T-helper 9 cell (primary cell): ENCODE measurements at regions not wholly inside any gene's neighbourhood (a gene's known extent, or its start where the extent isn't known, plus 50 kb on each side); places are given as distances from the start of the nearest gene placed in this dataset.
"Not testable (repeated sequence)": the region's sequence is repeated elsewhere in the genome, so short reads cannot be mapped to it uniquely, and the experiment has no call there.

ENCODE experiments used
- DNase-seq: peaks from one replicate; pipeline ENCODE4 v3.0.0-alpha.2; 2020

DNA sequence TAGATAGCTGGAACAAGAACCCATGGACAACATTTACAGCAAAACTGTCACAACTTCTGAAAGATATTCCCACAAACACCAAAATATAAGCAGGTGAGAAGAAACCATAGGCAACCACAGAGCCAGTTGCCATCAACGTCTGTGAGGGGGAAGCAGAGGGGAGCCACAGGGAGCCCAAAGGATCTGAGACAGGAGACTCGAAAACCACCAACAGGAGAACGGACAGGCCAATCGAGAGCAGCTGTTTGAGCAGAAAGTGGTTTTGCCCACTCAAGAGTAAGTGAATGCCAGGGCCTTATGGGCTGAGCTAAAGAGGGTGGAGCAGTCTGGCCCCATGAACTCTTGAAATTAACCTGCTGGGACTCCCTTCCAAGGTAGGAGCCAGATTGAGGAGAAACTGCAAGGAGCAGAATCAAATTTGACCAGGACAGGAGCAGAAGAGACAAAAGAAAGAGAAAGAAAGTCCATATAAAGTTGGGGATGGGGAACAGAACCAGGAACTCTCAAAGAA lies 195.4 kb downstream of the ANKRD60 start:
- no peak for DNase-seq

GRCh38 chr20:58032599-58032998 lies 195.9 kb downstream of the ANKRD60 start:
- no peak for DNase-seq

DNA sequence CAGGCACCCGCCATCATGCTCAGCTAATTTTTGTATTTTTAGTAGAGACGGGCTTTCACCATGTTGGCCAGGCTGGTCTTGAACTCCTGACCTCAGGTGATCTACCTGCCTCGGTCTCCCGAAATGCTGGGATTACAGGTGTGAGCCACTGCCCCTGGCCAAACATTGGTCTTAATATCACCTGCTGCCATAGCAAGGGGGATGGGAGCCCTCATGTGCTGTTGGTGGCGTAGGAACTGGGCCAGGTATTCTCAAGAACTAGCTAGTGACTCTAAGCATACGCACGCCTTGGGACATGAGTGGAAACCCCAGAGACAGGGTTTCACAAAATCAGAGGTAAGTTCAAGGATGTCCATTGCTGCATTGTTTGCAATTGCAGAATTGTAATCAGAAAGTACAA lies 197.1 kb downstream of the ANKRD60 start:
- DNase-seq, result not testable (repeated sequence)

DNA sequence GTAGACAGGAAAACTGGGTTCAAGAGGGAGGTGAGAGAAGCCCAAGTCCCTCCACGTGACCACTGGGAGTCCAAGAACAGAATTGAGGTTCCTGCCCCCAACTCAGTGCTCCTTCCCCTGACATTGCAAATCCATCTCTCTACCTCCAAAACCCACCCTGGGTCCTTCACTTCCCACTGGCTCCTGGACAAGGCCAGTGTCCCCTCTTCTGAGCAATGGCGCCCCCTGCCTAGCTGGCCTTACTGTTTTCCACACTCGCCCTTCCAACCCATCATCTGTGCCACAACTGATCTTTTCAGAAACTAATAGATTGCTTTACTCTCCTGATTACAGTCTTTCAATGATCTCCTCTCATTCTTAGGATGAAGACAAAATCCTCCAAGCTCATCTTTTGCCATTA lies 200.3 kb downstream of the ANKRD60 start:
- no peak for DNase-seq

DNA sequence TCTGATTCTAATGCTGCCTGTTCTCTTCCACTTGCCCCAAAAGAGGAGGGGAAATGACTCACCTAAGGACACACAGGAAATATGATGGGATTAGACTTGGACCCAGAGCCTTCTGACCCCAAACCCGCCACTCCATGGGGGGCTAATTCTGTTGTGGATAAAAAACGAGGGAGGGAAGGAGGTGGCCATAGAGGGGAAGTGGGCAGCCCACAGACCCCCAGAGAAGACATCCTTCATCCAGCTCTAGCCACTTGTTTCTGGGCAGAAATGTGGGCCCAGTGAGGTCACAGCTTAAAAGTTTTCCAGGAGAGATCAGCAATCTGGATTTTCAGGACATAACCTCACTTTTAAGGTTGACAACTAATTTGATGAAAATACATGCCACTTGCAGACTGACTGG lies 202.1 kb downstream of the ANKRD60 start:
- no peak for DNase-seq

- DNase-seq, result no peak
Measured at GRCh38 chr20:58025233-58025632, 203.2 kb downstream of the ANKRD60 start.

- no peak for DNase-seq
Measured at GRCh38 chr20:58024241-58024721, 204.2 kb downstream of the ANKRD60 start.

DNA sequence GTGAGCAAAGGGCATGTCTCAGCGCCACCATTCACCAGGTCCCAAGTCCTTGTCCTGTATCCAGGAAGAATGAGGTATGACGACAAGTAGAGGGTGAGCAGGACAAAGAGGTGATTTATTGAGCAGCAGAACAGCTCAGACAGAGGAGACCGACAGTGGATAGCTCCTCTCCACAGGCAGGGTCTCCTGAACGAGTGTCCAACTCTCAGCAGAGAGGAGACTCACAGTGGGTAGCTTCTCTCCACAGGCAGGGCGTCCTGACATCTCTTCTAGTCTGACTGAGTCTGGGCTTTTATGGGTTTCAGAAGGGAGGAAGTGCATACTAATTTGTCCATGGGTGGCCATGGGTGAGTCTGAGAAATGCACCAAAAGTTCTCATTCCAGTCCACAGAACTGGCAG lies 204.7 kb downstream of the ANKRD60 start:
- DNase-seq, result no peak

- DNase-seq, result no peak
Measured at GRCh38 chr20:58023346-58023745, 205.1 kb downstream of the ANKRD60 start.

DNA sequence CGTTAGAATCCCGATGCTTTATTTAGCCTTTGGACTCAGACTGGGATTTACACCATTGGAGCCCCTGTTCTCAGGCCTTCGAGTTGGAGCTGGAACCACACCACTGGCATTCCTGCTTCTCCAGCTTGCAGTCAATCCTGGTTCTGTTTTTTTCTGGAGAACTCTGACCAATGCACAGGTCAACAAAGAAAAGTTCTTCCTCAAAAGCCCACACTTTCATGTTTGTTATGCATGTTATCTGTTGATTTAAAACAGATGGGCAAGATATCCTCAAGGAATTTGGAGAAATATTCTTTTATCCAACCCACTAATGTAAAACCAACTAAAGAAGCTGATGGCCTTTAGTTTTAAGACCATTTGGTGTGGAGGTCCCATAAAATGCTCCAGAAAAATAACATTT lies 205.7 kb downstream of the ANKRD60 start:
- no peak for DNase-seq

DNA sequence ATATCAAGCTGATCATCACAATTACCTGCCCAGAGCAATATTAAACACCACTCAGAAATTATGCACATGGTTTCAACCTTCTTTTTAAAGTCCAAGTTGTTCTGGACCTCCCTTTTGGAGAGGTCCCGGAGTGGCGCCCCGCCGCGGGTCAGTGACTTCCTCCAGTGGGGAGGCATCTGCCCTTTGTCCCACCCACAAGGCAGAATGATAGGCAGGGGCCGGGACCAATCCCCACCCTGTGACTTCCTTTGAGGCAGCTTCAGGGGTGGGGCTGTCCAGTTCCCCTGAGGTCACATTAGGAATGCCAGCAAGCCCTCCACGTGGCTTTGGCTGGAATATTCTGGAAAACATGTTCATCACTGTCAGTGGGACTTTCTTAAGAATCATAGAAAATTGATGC lies 207.0 kb downstream of the ANKRD60 start:
- no peak for DNase-seq

- no peak for DNase-seq
Measured at GRCh38 chr20:58020656-58021454, 207.6 kb downstream of the ANKRD60 start.

DNA sequence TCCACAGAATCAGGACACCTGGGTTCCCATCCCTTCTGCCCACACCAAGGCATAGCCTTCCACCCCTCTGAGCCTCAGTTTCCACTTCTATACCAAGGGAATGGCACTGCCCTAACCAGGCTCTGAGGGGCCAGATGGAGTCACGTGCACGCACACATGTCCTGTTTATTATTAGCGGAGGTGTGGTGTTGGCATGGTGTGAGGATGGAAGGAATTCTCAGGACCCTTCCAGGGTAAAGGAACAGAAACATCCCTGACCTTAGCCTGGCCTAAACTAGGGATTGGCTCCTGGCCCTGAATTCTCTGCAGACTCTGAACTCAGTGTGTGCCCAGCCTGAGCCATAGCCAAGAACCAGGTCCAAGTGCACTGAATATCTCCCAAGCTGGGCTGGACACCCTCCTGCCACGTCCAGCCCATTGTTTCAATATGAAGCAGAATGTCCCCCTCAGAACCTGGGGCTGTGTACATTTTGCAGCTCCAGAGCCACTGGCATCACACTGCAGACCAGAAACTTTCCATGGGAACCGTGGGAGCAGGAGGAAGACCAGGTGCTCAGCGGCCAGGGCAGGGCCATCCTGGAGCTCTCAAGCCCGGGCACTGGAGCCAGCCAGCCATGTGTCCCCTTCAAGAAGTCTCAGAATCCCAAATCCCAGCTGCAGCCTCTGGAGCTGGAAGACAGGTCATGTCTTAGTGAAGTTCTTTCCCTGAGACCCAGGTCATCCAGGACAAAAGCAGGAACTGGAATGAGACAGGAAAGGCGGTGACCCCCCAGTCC lies 208.4 kb downstream of the ANKRD60 start:
- no peak for DNase-seq

DNA sequence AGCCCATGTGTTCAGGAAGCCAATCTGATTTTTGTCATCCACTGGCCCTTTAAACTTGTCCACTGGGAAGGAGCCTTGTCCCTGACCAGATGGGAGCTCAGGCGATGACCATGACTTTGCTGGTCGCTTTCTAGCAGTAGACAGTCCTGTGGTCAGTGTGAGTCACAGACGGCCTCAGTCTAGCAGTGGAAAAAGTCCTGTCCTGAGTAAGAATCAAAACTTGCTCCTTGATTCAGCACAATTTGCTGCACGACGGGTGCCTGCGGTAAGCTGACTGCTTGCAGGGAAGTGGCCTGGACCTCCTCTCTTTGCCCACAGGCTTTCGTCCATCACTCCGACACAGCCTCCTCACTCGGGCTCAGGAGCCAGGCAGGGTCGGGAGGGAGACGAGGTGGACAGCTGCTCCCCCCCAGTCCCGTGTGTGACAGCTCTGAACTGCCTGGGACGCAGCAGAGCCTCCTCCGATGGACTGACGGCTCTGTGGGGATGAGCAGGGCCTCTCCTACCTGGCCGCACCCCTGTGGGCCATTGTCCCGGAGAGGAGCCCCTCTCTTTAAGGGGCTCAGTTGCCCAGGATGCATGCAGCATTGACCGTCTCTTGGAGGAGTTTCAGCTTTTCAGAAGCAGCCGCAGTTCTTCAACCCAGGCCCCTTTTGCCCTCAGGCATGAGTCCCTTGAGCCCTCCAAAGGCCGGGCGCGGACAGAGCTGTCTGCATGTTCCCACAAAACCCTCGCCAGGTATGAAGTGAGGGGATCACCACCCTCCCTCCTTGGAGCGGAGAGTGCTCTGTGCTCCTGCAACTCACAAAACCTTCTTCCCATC lies 209.2 kb downstream of the ANKRD60 start:
- no peak for DNase-seq

- DNase-seq, result no peak
Measured at GRCh38 chr20:58018590-58018989, 209.9 kb downstream of the ANKRD60 start.

- DNase-seq, result no peak
Measured at GRCh38 chr20:58017970-58018530, 210.4 kb downstream of the ANKRD60 start.

DNA sequence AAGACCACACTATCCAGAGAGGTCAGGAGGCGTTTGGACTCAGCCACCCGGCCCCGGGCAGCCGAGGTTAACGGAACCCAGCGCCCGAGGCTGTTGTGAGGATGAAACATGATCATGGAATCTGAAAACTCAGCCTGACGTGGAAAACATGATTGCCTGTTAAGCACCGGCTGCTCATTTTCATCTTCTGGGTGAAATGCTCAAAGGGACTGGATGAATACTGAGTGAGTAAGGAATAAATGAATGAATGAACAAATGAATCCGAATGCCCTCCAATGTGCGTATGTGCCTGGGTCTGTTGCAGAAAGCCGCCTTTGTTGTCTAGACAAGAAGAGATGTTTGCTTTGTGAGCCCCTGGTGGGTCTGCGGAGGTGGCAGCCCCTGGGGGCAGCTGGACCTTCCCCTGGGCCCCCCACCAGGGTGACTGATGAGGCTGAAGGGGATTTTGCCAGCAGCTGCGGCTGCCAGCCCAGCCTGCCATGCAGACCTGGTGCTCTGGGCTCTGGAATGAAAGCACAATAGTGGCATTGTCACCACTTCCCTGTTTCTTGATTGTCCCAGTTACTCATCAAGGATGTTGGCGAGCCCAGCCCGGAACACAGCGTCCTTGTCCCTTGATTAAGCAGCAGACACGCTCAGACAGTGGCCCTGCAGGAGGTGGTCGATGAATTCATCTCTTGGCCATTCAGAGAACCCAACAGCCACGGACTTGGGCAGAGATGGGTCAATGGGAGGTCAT lies 211.1 kb downstream of the ANKRD60 start:
- DNase-seq, result no peak

DNA sequence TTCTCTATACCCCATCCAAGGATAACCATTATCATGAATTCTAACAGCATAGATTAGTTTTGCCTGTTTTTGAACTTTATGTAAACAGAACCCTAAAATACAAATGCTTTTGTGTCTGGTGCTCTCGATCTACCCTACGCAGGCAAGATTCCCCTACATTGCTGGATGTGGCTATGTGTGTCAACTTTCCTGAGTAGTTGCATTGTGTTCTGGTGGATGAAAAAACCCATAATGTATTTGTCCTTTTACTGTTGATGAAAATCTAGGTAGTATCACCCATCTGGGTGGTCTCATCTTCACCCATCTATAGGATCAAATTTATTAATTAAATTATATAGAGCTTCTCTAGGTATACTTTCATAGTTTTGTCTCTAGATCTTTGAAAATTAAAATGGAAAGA lies 211.7 kb downstream of the ANKRD60 start:
- no peak for DNase-seq

DNA sequence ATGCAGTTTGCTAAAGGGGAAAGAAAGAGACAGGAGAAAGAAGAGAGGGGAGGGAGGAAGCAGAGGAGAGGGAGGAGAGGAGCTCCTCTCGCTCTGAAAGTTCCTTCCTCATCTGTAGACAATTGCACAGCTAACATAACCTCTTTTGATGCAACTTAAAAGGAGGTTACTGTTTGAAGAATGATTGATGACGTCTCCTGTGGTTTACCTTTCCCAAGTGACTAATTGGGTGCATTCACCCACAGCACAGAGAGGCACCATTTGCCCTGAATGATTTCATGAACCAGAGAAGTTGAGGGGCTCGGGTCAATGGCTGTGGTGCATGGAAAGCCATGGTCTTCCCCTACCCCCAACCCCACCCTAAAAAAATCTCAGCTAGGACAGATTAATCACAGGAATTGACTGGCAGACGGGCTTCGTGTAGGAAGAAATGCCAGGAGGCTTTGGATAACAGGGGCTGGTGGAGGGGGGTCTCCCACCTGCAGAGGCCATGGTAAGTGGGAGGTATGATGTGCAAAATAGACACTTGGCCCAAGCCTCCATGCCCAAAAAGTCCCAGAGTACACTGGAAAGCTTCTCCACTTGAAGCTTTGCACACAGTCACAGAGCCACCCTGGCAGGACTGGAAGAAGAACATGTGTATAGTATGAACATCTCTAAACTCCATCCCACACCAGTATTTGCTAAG lies 213.7 kb downstream of the ANKRD60 start:
- DNase-seq, result no peak

- DNase-seq, result no peak
Measured at GRCh38 chr20:58012731-58013510, 215.5 kb downstream of the ANKRD60 start.
